DOHH2 (cell line): ENCODE measurements at regions not wholly inside any gene's neighbourhood (a gene's known extent, or its start where the extent isn't known, plus 50 kb on each side); places are given as distances from the start of the nearest gene placed in this dataset.

ENCODE experiments used
- H3F3A ChIP-seq: fragments of 200-600 bp; sonication (generic), shearing (Covaris generic); 2 replicates; pipeline ENCODE4 v1.6.0; 2016; ENCODE audit warnings: antibody characterized with exemption, mild to moderate bottlenecking; ENCODE audit not compliant: control insufficient read depth, insufficient read depth
- H3K27ac ChIP-seq: fragments of 200-600 bp; sonication (generic); 2 replicates; pipeline ENCODE4 v1.5.1; 2014; ENCODE audit warnings: low read depth, mild to moderate bottlenecking, low read length, moderate library complexity
- H3K27me3 ChIP-seq: fragments of 200-600 bp; sonication (generic); 2 replicates; pipeline ENCODE4 v1.6.1; 2014; ENCODE audit warnings: mild to moderate bottlenecking, low read length, mixed read lengths; ENCODE audit not compliant: control insufficient read depth
- H3K36me3 ChIP-seq: fragments of 200-600 bp; sonication (generic); 2 replicates; pipeline ENCODE4 v1.6.1; 2014; ENCODE audit warnings: mild to moderate bottlenecking, low read length, moderate library complexity, mixed read lengths; ENCODE audit not compliant: control insufficient read depth
- H3K4me1 ChIP-seq: fragments of 200-600 bp; sonication (generic); 2 replicates; pipeline ENCODE4 v1.6.1; 2014; ENCODE audit warnings: mild to moderate bottlenecking, low read length, mixed read lengths; ENCODE audit not compliant: control insufficient read depth
- H3K4me2 ChIP-seq: fragments of 200-600 bp; sonication (generic); 2 replicates; pipeline ENCODE4 v1.6.0; 2014; ENCODE audit warnings: mild to moderate bottlenecking, low read length, moderate library complexity
- H3K4me3 ChIP-seq: fragments of 200-600 bp; sonication (generic); 2 replicates; pipeline ENCODE4 v1.5.1; 2014; ENCODE audit warnings: mild to moderate bottlenecking, low read length, mixed read lengths
- H3K79me2 ChIP-seq: fragments of 200-600 bp; sonication (generic); 2 replicates; pipeline ENCODE4 v1.6.1; 2014; ENCODE audit warnings: mild to moderate bottlenecking, low read length, mixed read lengths; ENCODE audit not compliant: control insufficient read depth
- H3K9me2 ChIP-seq: fragments of 200-600 bp; sonication (generic); replicated peaks from 2 replicates; pipeline ENCODE4 v1.6.1; 2014; ENCODE audit warnings: mild to moderate bottlenecking, low read length, mixed read lengths; ENCODE audit not compliant: control insufficient read depth
- H3K9me3 ChIP-seq: fragments of 200-600 bp; sonication (generic); 2 replicates; pipeline ENCODE4 v1.6.1; 2014; ENCODE audit warnings: antibody characterized with exemption, low read length, mixed read lengths; ENCODE audit not compliant: control insufficient read depth, insufficient read depth
- H4K20me1 ChIP-seq: fragments of 200-600 bp; sonication (generic); 2 replicates; pipeline ENCODE4 v1.6.0; 2014; ENCODE audit warnings: low read depth, mild to moderate bottlenecking, antibody characterized with exemption, low read length, moderate library complexity; ENCODE audit not compliant: control insufficient read depth, insufficient read depth
- CTCF ChIP-seq: fragments of 200-600 bp; sonication (generic); IDR thresholded peaks from one replicate; pipeline ENCODE4 v1.5.1; 2014; ENCODE audit warnings: antibody characterized with exemption, mild to moderate bottlenecking, low read depth, low read length; ENCODE audit not compliant: poor library complexity, severe bottlenecking
- EZH2phosphoT487 ChIP-seq: fragments of 200-600 bp; sonication (generic); IDR thresholded peaks from 2 replicates; pipeline ENCODE4 v1.6.1; 2017; ENCODE audit warnings: borderline replicate concordance, mild to moderate bottlenecking, antibody characterized with exemption, low read length, moderate library complexity, mixed read lengths

DNA sequence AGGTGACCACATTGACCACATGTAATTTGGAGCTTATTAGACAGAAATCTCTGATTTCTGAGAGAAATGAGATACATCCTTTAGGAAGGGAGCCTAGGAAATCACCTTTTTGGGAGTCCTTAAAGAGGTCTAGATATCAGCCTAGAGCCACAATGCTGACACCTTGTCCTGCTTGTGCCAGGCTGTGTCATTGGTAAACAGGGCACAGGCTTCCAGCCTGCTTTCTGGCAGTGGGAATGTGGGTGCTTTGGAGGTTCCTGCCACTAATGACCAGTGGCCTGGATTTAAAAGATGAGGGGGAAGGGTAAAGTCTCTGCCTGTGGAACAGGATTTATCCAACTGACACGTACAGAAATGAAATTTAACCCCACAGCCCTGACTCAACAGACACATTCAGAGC is 169.8 kb upstream of the KBTBD8 start:
- Histone ChIP-seq H3K4me1 (no peaks in the 10 kb centered on the region), H3K4me2 (no peak overlapping the region), H4K20me1 (no peaks in the 10 kb centered on the region), H3K9me3 (no peaks in the 10 kb centered on the region), H3F3A (no peaks in the 10 kb centered on the region), H3K27ac (no peak overlapping the region), H3K27me3 (peaks cover 20% of the 10 kb centered on the region; the same call in 1 of the 2 replicates), H3K79me2 (no peaks in the 10 kb centered on the region), H3K36me3 (no peaks in the 10 kb centered on the region), H3K9me2 (no peaks in the 10 kb centered on the region), H3K4me3 (no peak overlapping the region)
- TF ChIP-seq EZH2phosphoT487, result no peak
- TF ChIP-seq CTCF, result no peak

DNA sequence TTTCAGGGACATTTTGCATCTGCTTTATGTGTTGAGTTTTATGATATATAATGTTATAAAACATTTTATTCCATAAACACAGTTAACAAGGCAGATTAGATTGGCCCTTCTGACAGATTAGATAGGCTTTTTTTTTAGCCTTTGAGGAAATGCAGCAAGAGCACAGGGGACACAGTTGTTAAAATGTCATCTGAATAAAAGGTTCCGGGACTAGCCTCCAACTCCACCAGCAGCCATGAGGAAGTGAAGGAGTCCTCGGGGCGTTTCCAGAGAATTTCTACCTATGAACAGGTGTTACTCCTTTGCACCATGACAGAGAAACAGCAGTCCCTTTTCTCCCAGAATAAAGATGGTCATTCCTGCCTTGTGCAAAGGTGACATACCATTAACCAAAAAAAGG is 167.8 kb upstream of the KBTBD8 start:
- Histone ChIP-seq H3K4me1 (no peaks in the 10 kb centered on the region), H4K20me1 (no peaks in the 10 kb centered on the region), H3K36me3 (no peaks in the 10 kb centered on the region), H3K79me2 (no peaks in the 10 kb centered on the region), H3F3A (no peaks in the 10 kb centered on the region), H3K4me3 (no peak overlapping the region), H3K27ac (no peak overlapping the region), H3K9me3 (no peaks in the 10 kb centered on the region), H3K4me2 (no peak overlapping the region), H3K9me2 (no peaks in the 10 kb centered on the region), H3K27me3 (peaks cover 20% of the 10 kb centered on the region; the same call in 1 of the 2 replicates)
- TF ChIP-seq EZH2phosphoT487, result no peak
- no peak for TF ChIP-seq CTCF

- no peaks in the 10 kb centered on the region for H3F3A ChIP-seq
- no peak overlapping the region for H3K4me3 ChIP-seq
- H3K9me3 ChIP-seq, result no peaks in the 10 kb centered on the region
- H3K9me2 ChIP-seq, result no peaks in the 10 kb centered on the region
- TF ChIP-seq EZH2phosphoT487, result no peak
- no peak for TF ChIP-seq CTCF
- H3K4me2 ChIP-seq, result no peak overlapping the region
- no peak overlapping the region for H3K27ac ChIP-seq
- no peaks in the 10 kb centered on the region for H3K79me2 ChIP-seq
- H4K20me1 ChIP-seq, result no peaks in the 10 kb centered on the region
- H3K27me3 ChIP-seq, result peaks cover 20% of the 10 kb centered on the region; the same call in 1 of the 2 replicates
- no peaks in the 10 kb centered on the region for H3K4me1 ChIP-seq
- no peaks in the 10 kb centered on the region for H3K36me3 ChIP-seq
Observed at GRCh38 chr3:66831931-66832330, 166.2 kb upstream of the KBTBD8 start.
